ENCODE measurements at regions not wholly inside any gene's neighbourhood (a gene's known extent, or its start where the extent isn't known, plus 50 kb on each side); places are given as distances from the start of the nearest gene placed in this dataset.

- no peak for TF ChIP-seq FOXJ3 (CRISPR knock-in tag; IDR thresholded peaks at IDR 0.05)
- TF ChIP-seq GATA2 (CRISPR knock-in tag; IDR thresholded peaks at IDR 0.05), result no peak
- no peak for TF ChIP-seq USF1 (IDR thresholded peaks at IDR 0.05; ENCODE audit: borderline replicate concordance, low read depth)
- no peak for TF ChIP-seq TCF12 (IDR thresholded peaks at IDR 0.05)
- TF ChIP-seq YY1 (IDR thresholded peaks at IDR 0.05; ENCODE audit: low read depth), result no peak
- no peak for TF ChIP-seq CTCF (IDR thresholded peaks at IDR 0.05)
Observed at GRCh38 chr2:156005999-156006712, 326.4 kb downstream of the NR4A2 start (continued).

- CTCF ChIA-PET, result interaction anchor here (1.0 kb wide), 1 partner anchor 584 kb away, joined by 4 read pairs; no protein-coding TSS in a partner anchor
Observed at GRCh38 chr2:156005531-156005930, 327.0 kb downstream of the NR4A2 start.

GRCh38 chr2:156004459-156004858 lies 328.1 kb downstream of the NR4A2 start:
- H3K9ac ChIP-seq, result no peak overlapping the region

More at GRCh38 chr2:156005531-156005930, 327.0 kb downstream of the NR4A2 start:
- 10% methylated on average over 7 of the region's 7 CpGs for whole genome bisulfite sequencing (ENCODE audit: low lambda C conversion rate)
- H3K4me3 ChIP-seq (ENCODE audit: low read depth in 2 of 2, low read length in 1 of 2), result no peak overlapping the region
- H3K4me1 ChIP-seq (ENCODE audit: control insufficient read depth in 1 of 2, insufficient read depth in 2 of 2, low read depth in 1 of 2, low read length in 1 of 2), result no peaks in the 10 kb centered on the region
- H4K20me1 ChIP-seq (ENCODE audit: insufficient read depth), result no peaks in the 10 kb centered on the region
- no peaks in the 10 kb centered on the region for H3F3A ChIP-seq (replicated peaks; ENCODE audit: insufficient read depth)
- H3K9me2 ChIP-seq, result no peaks in the 10 kb centered on the region
- TF ChIP-seq TCF12 (IDR thresholded peaks at IDR 0.05) (no peak), MAX (IDR thresholded peaks at IDR 0.05; ENCODE audit: low read depth) (no peak), MEF2A (IDR thresholded peaks at IDR 0.05; ENCODE audit: borderline replicate concordance, low read depth) (no peak), POLR2AphosphoS5 (IDR thresholded peaks at IDR 0.05; ENCODE audit: low read depth, low read length) (no peak), TAF1 (IDR thresholded peaks at IDR 0.05; ENCODE audit: borderline replicate concordance, low read depth, low read length) (no peak), RXRA (IDR thresholded peaks at IDR 0.05; ENCODE audit: borderline replicate concordance, low read depth) (no peak), RAD21 (IDR thresholded peaks at IDR 0.05; ENCODE audit: low read length) (no peak)
- H2AFZ ChIP-seq (ENCODE audit: low read depth), result no peak overlapping the region
- POLR2A ChIA-PET, result no interaction called here
- no peaks in the 10 kb centered on the region for H3K27me3 ChIP-seq (ENCODE audit: insufficient read depth)
- H3K9ac ChIP-seq, result no peak overlapping the region
- no peaks in the 10 kb centered on the region for H3K36me3 ChIP-seq (replicated peaks in 1 of 2; ENCODE audit: control insufficient read depth in 1 of 2, insufficient read depth in 2 of 2, low read length in 1 of 2)
- no peaks in the 10 kb centered on the region for H3K9me3 ChIP-seq
- no peaks in the 10 kb centered on the region for H3K79me2 ChIP-seq (ENCODE audit: insufficient read depth)
- DNase-seq, result no peak
- no peak overlapping the region for H3K4me2 ChIP-seq
- H3K27ac ChIP-seq (ENCODE audit: low read depth in 2 of 2, low read length in 1 of 2), result no peak overlapping the region

More at GRCh38 chr2:156004459-156004858, 328.1 kb downstream of the NR4A2 start:
- no peak for TF ChIP-seq MEF2A (IDR thresholded peaks at IDR 0.05; ENCODE audit: borderline replicate concordance, low read depth)
- no peak for TF ChIP-seq TEAD4 (IDR thresholded peaks at IDR 0.05; ENCODE audit: borderline replicate concordance, insufficient read depth)
- TF ChIP-seq FOSL2 (IDR thresholded peaks at IDR 0.05; ENCODE audit: borderline replicate concordance, low read depth), result no peak
- no peak for TF ChIP-seq YY1 (IDR thresholded peaks at IDR 0.05; ENCODE audit: low read depth)
- TF ChIP-seq SIN3A (IDR thresholded peaks at IDR 0.05; ENCODE audit: borderline replicate concordance, low read depth, low read length), result no peak
- TF ChIP-seq ZBTB33 (IDR thresholded peaks at IDR 0.05; ENCODE audit: borderline replicate concordance, low read depth), result no peak
- no peak for TF ChIP-seq MXI1 (IDR thresholded peaks at IDR 0.05; ENCODE audit: low read depth, low read length)
- TF ChIP-seq NFIC (IDR thresholded peaks at IDR 0.05; ENCODE audit: borderline replicate concordance), result no peak
- Histone ChIP-seq H3K27me3 (ENCODE audit: insufficient read depth) (no peaks in the 10 kb centered on the region), H3F3A (replicated peaks; ENCODE audit: insufficient read depth) (no peaks in the 10 kb centered on the region), H3K9me2 (no peaks in the 10 kb centered on the region), H3K9me3 (no peaks in the 10 kb centered on the region), H4K20me1 (ENCODE audit: insufficient read depth) (no peaks in the 10 kb centered on the region), H3K4me1 (ENCODE audit: control insufficient read depth in 1 of 2, insufficient read depth in 2 of 2, low read depth in 1 of 2, low read length in 1 of 2) (no peaks in the 10 kb centered on the region), H3K36me3 (replicated peaks in 1 of 2; ENCODE audit: control insufficient read depth in 1 of 2, insufficient read depth in 2 of 2, low read length in 1 of 2) (no peaks in the 10 kb centered on the region), H2AFZ (ENCODE audit: low read depth) (no peak overlapping the region), H3K27ac (ENCODE audit: low read depth in 2 of 2, low read length in 1 of 2) (no peak overlapping the region), H3K79me2 (ENCODE audit: insufficient read depth) (no peaks in the 10 kb centered on the region), H3K4me2 (no peak overlapping the region), H3K4me3 (ENCODE audit: low read depth in 2 of 2, low read length in 1 of 2) (no peak overlapping the region)
- POLR2A ChIA-PET, result no interaction called here
- no peak for DNase-seq
- CTCF ChIA-PET, result no interaction called here
- WGBS (ENCODE audit: low lambda C conversion rate), result 13% methylated on average over 5 of the region's 5 CpGs
